Panc1 (cell line): ENCODE measurements at regions not wholly inside any gene's neighbourhood (a gene's known extent, or its start where the extent isn't known, plus 50 kb on each side); places are given as distances from the start of the nearest gene placed in this dataset.

Experiments
- ATAC-seq: fragments of 200-7000 bp; cut with Tn5 transposase; 2 replicates; pipeline ENCODE4 v1.9.1; 2020; ENCODE audit warnings: mild to moderate bottlenecking, moderate library complexity
- BruUV-seq: library from RNA; stranded (reverse); fragments of 400-500 nt; replicated peaks from 2 replicates; lab custom pipeline; 2021; lab: Mats Ljungman, UMichigan
- CTCF ChIA-PET: fragments of 300-600 bp; sonication (Branson Sonifier 250); formaldehyde crosslinking; loops from one replicate; lab custom pipeline; 2022; ENCODE audit warnings: antibody characterized with exemption; lab: Charles Lee
- POLR2A ChIA-PET: fragments of 300-600 bp; sonication (Branson Sonifier 250); formaldehyde crosslinking; loops from one replicate; lab custom pipeline; 2022; ENCODE audit warnings: antibody characterized with exemption; lab: Charles Lee
- DNase-seq: peaks from one replicate; pipeline ENCODE4 v3.0.0-alpha.2; 2010; ENCODE audit warnings: low read depth, low spot score
- H3K27ac ChIP-seq: 2 replicates; pipeline ENCODE4 v1.5.1; 2011; ENCODE audit warnings: mild to moderate bottlenecking, low read length, inconsistent platforms
- H3K27me3 ChIP-seq: fragments of 200-500 bp; sonication (Bioruptor generic); 2 replicates; pipeline ENCODE4 v1.6.0; 2014; ENCODE audit warnings: low read length, inconsistent platforms; ENCODE audit not compliant: control insufficient read depth, insufficient read depth
- H3K36me3 ChIP-seq: fragments of 200-500 bp; sonication (Bioruptor generic); 2 replicates; pipeline ENCODE4 v1.5.1; 2014; ENCODE audit warnings: inconsistent platforms, mild to moderate bottlenecking, low read length, moderate library complexity; ENCODE audit not compliant: control insufficient read depth, insufficient read depth
- H3K4me1 ChIP-seq: 2 replicates; pipeline ENCODE4 v1.5.1; 2011; ENCODE audit warnings: inconsistent platforms, mild to moderate bottlenecking, low read length, moderate library complexity; ENCODE audit not compliant: control insufficient read depth, insufficient read depth
- H3K4me3 ChIP-seq, 2 experiments: 2 replicates each; pipeline ENCODE4 v1.5.1; 2011 to 2012; ENCODE audit warnings: low read depth in 2 of 2, low read length in 2 of 2, mild to moderate bottlenecking in 2 of 2, inconsistent platforms in 1 of 2, moderate library complexity in 1 of 2
- H3K9me3 ChIP-seq: fragments of 200-500 bp; sonication (Bioruptor generic); 2 replicates; pipeline ENCODE4 v1.5.1; 2014; ENCODE audit warnings: low read depth, mild to moderate bottlenecking, inconsistent platforms, low read length, moderate library complexity; ENCODE audit not compliant: control insufficient read depth, insufficient read depth
- POLR2AphosphoS5 ChIP-seq: IDR thresholded peaks from 2 replicates; pipeline ENCODE4 v1.6.1; 2012; ENCODE audit warnings: mild to moderate bottlenecking, low read depth, low read length, moderate library complexity
- SIN3A ChIP-seq: IDR thresholded peaks from 2 replicates; pipeline ENCODE4 v1.6.1; 2012; ENCODE audit warnings: low read depth, mild to moderate bottlenecking, low read length, moderate library complexity, borderline replicate concordance; ENCODE audit not compliant: insufficient read depth
- TCF7L2 ChIP-seq: IDR thresholded peaks from 2 replicates; pipeline ENCODE4 v1.6.1; 2011; ENCODE audit warnings: mild to moderate bottlenecking, low read depth, low read length, inconsistent platforms
- in situ Hi-C: cut with HindIII; loops from 2 replicates; pipeline ENCODE4 v1.10.0; 2016; ENCODE audit warnings: low sequenced_read_pairs, low pct_unique_long_range_greater_than_20kb
- intact Hi-C: fragments of 100-400 bp; cut with micrococcal nuclease; formaldehyde crosslinking; loops from one replicate; pipeline ENCODE4 v1.10.0; 2022; ENCODE audit not compliant: unreplicated experiment
- TF ChIP-seq, protein P1 (sequence below): fragments of 450-650 bp; IDR thresholded peaks from 2 replicates; pipeline ENCODE4 v1.5.1; 2017; ENCODE audit warnings: mild to moderate bottlenecking
- TF ChIP-seq, protein P2 (sequence below), 2 experiments: IDR thresholded peaks; 2 replicates each; pipeline ENCODE4 v1.6.1; 2011 to 2012; ENCODE audit warnings: low read depth in 2 of 2, control low read depth in 1 of 2, low read length in 1 of 2, mild to moderate bottlenecking in 1 of 2, moderate library complexity in 1 of 2; ENCODE audit not compliant: insufficient read depth in 1 of 2

DNA sequence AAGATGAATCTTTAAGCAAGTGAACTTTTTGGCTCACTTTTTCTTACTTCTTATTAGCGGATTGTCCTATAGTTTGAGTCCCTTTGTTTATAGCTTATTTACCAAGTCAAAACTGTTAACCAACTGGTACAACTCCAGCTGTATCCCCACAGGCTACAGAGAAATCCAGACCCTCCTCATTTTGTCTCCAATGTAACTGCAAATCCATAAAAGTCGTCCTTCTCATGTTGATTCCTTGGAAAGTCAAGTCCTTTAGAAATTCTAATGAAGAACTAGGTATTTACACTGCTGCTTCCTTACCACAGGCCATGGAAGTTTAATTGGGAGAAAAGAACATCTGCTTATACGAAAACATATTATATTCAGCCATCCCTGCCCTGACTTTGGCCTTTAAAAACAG, 729.1 kb upstream of the NRSN1 start:
- intact Hi-C loops (no loop called here), in situ Hi-C loops (no loop called here)
- TF ChIP-seq SIN3A (no peak), POLR2AphosphoS5 (no peak), TCF7L2 (no peak)
- TF ChIP-seq, protein P1, sequence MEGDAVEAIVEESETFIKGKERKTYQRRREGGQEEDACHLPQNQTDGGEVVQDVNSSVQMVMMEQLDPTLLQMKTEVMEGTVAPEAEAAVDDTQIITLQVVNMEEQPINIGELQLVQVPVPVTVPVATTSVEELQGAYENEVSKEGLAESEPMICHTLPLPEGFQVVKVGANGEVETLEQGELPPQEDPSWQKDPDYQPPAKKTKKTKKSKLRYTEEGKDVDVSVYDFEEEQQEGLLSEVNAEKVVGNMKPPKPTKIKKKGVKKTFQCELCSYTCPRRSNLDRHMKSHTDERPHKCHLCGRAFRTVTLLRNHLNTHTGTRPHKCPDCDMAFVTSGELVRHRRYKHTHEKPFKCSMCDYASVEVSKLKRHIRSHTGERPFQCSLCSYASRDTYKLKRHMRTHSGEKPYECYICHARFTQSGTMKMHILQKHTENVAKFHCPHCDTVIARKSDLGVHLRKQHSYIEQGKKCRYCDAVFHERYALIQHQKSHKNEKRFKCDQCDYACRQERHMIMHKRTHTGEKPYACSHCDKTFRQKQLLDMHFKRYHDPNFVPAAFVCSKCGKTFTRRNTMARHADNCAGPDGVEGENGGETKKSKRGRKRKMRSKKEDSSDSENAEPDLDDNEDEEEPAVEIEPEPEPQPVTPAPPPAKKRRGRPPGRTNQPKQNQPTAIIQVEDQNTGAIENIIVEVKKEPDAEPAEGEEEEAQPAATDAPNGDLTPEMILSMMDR = no peak
- TF ChIP-seq, protein P2, sequence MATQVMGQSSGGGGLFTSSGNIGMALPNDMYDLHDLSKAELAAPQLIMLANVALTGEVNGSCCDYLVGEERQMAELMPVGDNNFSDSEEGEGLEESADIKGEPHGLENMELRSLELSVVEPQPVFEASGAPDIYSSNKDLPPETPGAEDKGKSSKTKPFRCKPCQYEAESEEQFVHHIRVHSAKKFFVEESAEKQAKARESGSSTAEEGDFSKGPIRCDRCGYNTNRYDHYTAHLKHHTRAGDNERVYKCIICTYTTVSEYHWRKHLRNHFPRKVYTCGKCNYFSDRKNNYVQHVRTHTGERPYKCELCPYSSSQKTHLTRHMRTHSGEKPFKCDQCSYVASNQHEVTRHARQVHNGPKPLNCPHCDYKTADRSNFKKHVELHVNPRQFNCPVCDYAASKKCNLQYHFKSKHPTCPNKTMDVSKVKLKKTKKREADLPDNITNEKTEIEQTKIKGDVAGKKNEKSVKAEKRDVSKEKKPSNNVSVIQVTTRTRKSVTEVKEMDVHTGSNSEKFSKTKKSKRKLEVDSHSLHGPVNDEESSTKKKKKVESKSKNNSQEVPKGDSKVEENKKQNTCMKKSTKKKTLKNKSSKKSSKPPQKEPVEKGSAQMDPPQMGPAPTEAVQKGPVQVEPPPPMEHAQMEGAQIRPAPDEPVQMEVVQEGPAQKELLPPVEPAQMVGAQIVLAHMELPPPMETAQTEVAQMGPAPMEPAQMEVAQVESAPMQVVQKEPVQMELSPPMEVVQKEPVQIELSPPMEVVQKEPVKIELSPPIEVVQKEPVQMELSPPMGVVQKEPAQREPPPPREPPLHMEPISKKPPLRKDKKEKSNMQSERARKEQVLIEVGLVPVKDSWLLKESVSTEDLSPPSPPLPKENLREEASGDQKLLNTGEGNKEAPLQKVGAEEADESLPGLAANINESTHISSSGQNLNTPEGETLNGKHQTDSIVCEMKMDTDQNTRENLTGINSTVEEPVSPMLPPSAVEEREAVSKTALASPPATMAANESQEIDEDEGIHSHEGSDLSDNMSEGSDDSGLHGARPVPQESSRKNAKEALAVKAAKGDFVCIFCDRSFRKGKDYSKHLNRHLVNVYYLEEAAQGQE (IDR thresholded peaks at IDR 0.05; ENCODE audit: insufficient read depth in 1 of 2, low read depth in 2 of 2, low read length in 1 of 2) = no peak
- H3K4me3 ChIP-seq = no peak overlapping the region
- no peak overlapping the region for H3K27ac ChIP-seq
- DNase-seq = no peak
- no peaks in the 10 kb centered on the region for H3K9me3 ChIP-seq
- ChIA-PET CTCF (no interaction called here), POLR2A (no interaction called here)
- H3K4me1 ChIP-seq = no peaks in the 10 kb centered on the region
- no TSS peak for BruUV-seq
- no peaks in the 10 kb centered on the region for H3K36me3 ChIP-seq
- ATAC-seq = no peak
- no peaks in the 10 kb centered on the region for H3K27me3 ChIP-seq

DNA sequence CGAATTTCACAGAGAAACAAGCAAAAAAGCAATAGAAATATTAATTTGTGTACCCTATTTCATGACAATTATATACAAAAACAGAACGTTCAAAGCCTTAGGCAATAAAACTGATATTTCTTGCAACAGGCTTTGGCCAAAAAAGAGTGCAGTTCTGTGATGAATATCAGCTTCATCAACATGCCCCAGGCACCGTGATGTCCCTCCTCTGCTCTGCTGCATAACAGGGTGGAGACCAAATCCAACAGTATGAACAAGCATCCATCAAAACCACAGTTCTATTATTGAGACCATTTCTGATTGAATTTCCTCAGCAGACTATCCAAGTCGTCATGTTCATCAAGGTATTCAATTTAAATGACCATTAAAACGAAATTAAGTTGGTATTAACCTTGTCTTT, 722.6 kb upstream of the NRSN1 start:
- H3K27ac ChIP-seq = no peak overlapping the region
- no peak for ATAC-seq

More for the DNA sequence above, 722.6 kb upstream of the NRSN1 start:
- ChIA-PET POLR2A (no interaction called here), CTCF (no interaction called here)
- TF ChIP-seq, protein P2 (IDR thresholded peaks at IDR 0.05; ENCODE audit: insufficient read depth in 1 of 2, low read depth in 2 of 2, low read length in 1 of 2) = no peak
- no peak for TF ChIP-seq POLR2AphosphoS5
- TF ChIP-seq TCF7L2 = no peak
- TF ChIP-seq, protein P1 = no peak
- TF ChIP-seq SIN3A = no peak
- no peak overlapping the region for H3K4me3 ChIP-seq
- intact Hi-C loops = no loop called here
- H3K9me3 ChIP-seq = no peaks in the 10 kb centered on the region
- no peaks in the 10 kb centered on the region for H3K36me3 ChIP-seq
- H3K4me1 ChIP-seq = no peaks in the 10 kb centered on the region
- H3K27me3 ChIP-seq = no peaks in the 10 kb centered on the region
- no TSS peak for BruUV-seq
- no peak for DNase-seq
- in situ Hi-C loops = no loop called here
